GM19238 (cell line): ENCODE measurements at regions not wholly inside any gene's neighbourhood (a gene's known extent, or its start where the extent isn't known, plus 50 kb on each side); places are given as distances from the start of the nearest gene placed in this dataset.

Experiments used
- DNase-seq: peaks from one replicate; pipeline ENCODE4 v3.0.0; 2011; ENCODE audit warnings: low spot score; ENCODE audit not compliant: insufficient read length

GRCh38 chr16:51402298-51402697 lies 251.2 kb upstream of the SALL1 start:
- DNase-seq, result no peak

DNA sequence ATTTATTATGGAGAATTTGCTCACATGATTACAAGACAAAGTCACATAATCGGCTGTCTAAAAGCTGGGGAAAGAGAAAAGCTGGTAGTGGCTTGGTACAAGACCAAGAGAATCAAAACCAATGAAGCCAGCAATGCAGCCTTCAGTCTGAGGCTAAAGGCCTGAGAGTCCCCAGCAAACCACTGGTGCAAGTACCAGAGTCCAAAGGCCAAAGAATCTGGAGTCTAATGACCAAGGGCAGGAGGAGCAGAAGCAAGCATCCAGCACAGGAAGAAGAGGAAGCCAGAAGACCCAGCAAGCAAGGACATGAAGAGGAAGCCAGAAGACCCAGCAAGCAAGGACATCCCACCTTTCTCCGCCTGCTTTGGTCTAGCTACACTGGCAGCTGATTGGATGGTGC lies 250.6 kb upstream of the SALL1 start:
- DNase-seq, result no peak

GRCh38 chr16:51399908-51400670 lies 249.0 kb upstream of the SALL1 start:
- DNase-seq, result no peak

GRCh38 chr16:51394421-51394820 lies 243.4 kb upstream of the SALL1 start:
- DNase-seq, result no peak

GRCh38 chr16:51393381-51394005 lies 242.4 kb upstream of the SALL1 start:
- no peak for DNase-seq

DNA sequence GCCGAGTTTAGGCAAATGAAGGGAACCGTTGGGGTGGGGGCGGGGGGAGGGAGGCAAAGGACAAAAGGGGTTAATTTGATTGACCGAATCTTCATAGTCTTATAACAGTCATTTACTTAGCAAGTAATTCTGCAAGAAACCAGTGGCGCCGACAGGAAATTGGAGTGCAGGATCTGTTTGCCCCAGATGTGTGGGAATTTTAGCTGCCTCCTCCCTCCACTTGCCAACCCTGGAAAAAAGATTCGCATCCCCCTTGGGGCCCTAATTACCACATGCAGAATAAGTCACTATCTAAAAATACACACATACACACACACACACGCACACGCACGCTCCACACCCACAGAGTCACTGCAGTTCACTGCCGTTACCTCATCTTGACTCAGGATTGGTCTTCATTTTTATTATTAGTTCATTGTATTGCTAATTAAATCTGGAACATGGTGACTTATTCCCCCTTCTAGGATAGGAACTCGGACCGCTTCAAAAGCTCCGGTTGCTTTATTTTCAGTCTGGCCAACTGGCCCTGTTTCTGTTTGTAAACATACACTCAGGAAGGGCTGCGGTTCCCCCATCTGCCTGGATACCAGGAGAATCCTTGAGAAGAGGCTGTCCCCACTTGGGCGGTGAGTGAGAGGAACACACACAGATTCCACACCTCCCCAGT lies 241.6 kb upstream of the SALL1 start:
- DNase-seq, result no peak

GRCh38 chr16:51391798-51392511 lies 240.9 kb upstream of the SALL1 start:
- DNase-seq, result no peak

GRCh38 chr16:51390877-51391276 lies 239.8 kb upstream of the SALL1 start:
- no peak for DNase-seq

- DNase-seq, result no peak
Measured at GRCh38 chr16:51389881-51390280, 238.8 kb upstream of the SALL1 start.

- DNase-seq, result no peak
Measured at GRCh38 chr16:51388516-51388951, 237.5 kb upstream of the SALL1 start.

DNA sequence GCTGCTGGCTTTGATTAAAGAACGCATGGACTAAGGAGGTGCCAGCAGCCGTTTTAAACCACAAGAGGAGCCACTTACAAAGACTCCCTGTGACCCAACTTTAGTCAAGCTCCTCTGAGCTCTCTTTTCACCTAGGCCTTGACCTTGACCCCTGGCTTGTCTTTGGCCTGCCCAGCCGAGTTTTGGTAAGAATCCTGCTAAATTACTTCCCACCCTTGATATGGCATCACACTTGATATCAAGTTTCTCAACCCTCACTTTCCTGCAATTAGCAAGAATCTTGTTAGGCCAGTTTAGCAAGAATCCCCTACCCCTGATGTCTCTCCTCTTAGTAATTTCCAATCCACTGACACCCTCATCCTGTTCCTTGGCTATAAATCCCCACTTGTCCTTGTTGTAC lies 232.8 kb upstream of the SALL1 start:
- DNase-seq, result no peak

DNA sequence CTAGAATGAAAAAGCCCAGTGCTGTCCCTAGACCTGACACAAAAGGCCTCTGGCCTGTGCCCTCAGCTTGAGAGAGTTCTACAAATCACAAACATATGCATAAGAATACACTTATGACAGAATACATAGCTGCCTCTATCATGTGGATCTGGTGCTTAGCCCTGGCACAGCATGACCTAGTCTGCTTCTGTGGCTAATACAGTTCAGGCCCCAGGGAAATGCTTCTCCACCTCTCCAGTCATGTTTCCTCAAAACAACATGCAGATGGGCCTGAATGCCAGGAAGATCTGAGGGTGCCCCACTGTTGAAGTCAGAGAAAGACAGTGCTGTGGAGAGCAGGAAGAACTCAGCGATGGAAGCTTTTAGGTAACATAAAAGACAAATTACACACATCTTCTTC lies 231.9 kb upstream of the SALL1 start:
- no peak for DNase-seq

DNA sequence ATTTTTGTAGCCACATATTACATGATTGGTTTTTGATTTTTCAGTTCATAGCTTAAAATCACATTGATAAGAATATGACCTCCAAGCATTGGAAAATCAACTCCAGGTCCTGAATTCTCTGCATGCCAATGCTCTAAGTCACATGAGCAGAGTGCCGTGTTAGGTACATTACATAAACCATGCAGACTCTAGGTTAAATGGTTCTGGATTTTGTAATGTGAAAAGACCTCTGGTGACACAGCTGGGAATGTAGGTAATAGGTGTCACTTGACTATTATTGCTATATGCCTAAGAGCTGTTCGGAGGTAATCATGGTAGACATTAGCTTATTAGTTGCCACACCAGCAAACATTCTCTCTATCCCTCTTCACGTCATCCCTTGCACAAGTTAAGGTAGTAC lies 231.1 kb upstream of the SALL1 start:
- no peak for DNase-seq

- no peak for DNase-seq
Measured at GRCh38 chr16:51376080-51376479, 225.0 kb upstream of the SALL1 start.

- no peak for DNase-seq
Measured at GRCh38 chr16:51374790-51375189, 223.7 kb upstream of the SALL1 start.

GRCh38 chr16:51374346-51374745 lies 223.3 kb upstream of the SALL1 start:
- no peak for DNase-seq

GRCh38 chr16:51365715-51366114 lies 214.6 kb upstream of the SALL1 start:
- DNase-seq, result no peak

- DNase-seq, result no peak
Measured at GRCh38 chr16:51359141-51359955, 208.3 kb upstream of the SALL1 start.

DNA sequence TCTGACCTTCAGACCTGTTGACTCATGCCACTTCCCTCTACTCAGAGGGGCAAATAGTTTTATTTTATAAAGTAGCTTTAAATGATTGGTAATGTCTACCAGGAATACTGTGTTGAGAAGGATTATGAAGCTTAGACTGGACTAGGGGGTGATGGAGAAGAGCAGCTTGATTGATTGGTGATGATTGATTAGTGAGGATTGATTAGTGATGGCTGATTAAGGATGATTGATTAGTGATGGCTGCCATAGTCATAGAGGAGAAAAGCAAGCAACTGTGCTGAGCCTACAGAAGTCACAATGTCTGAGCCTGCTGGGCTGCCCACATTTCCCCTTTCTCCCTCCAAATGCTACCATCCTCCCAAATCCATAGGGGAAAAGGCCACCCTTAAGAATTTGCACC lies 206.8 kb upstream of the SALL1 start:
- no peak for DNase-seq

DNA sequence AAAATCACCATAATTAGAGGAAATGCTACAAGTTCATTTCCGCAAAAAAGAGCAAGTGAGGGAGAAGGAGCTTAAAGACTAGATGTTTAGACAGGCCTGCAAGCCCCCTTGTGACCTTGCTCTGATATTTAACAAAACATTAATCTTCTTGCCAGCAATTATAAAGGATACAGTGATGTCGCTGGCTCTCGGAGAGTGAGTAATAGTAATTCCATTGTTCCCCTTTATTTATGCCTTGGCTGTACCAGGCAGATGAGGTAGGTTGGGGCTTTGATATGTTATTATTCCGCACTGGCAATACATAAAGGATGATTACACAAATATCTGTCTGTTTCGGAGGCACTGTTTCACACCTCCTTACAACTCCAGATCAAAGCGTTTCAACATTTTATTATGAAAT lies 204.8 kb upstream of the SALL1 start:
- DNase-seq, result no peak

GRCh38 chr16:51355195-51355594 lies 204.1 kb upstream of the SALL1 start:
- no peak for DNase-seq
